Esophagus squamous epithelium (tissue), 5 donors: ENCODE measurements at regions not wholly inside any gene's neighbourhood (a gene's known extent, or its start where the extent isn't known, plus 50 kb on each side); places are given as distances from the start of the nearest gene placed in this dataset.
A peak's percentile ranks its signal among the peaks of the same experiment; 100 is the strongest.
"Not testable (repeated sequence)": the region's sequence is repeated elsewhere in the genome, so short reads cannot be mapped to it uniquely, and the experiment has no call there.

ENCODE experiments used
- DNase-seq: peaks from one replicate; lab custom pipeline; 2025; lab: John Stamatoyannopoulos, UW
- H3K27ac ChIP-seq, 4 donors: fragments of 200-600 bp; sonication (generic); one replicate each; pipeline ENCODE4 v1.5.1; 2016 to 2019; ENCODE audit warnings: mild to moderate bottlenecking in 1 of 4
- H3K27me3 ChIP-seq, 4 donors: fragments of 200-600 bp; sonication (generic); 1 replicate in 3 of 4; 2 replicates in 1 of 4; pipeline versions ENCODE4 v1.5.1 to v1.6.0; 2017 to 2021; ENCODE audit warnings: antibody characterized with exemption in 1 of 4
- H3K36me3 ChIP-seq, 3 donors: fragments of 200-600 bp; sonication (generic); one replicate each; pipeline ENCODE4 v1.5.1; 2016 to 2019
- H3K4me1 ChIP-seq, 3 donors: fragments of 200-600 bp; sonication (generic); one replicate each; pipeline ENCODE4 v1.5.1; 2017 to 2019
- H3K4me3 ChIP-seq, 4 donors: fragments of 200-600 bp; sonication (generic); 1 replicate in 3 of 4; 2 replicates in 1 of 4; pipeline ENCODE4 v1.5.1; 2016 to 2019; ENCODE audit warnings: mild to moderate bottlenecking in 2 of 4, moderate library complexity in 1 of 4
- H3K9me3 ChIP-seq, 3 donors: fragments of 200-600 bp; sonication (generic); one replicate each; pipeline ENCODE4 v1.5.1; 2016 to 2019
- POLR2A ChIP-seq, 4 donors: fragments of 450-650 bp; IDR thresholded peaks; one replicate each; pipeline ENCODE4 v1.6.1; 2017; ENCODE audit warnings: antibody characterized with exemption in 4 of 4, mild to moderate bottlenecking in 4 of 4, moderate library complexity in 3 of 4
- WGBS, 2 donors: methylation state at CpG; one replicate each; pipeline ENCODE4 v1.1.5; 2018; 5-methylcytosine and 5-hydroxymethylcytosine counted together
- intact Hi-C: fragments of 100-400 bp; cut with DNase I; formaldehyde crosslinking; loops from one replicate; pipeline ENCODE4 v1.15.0; 2022
- TF ChIP-seq, protein P1 (sequence below), 6 experiments: fragments of 450-650 bp in 4 of 6; fragments of 200-600 bp in 2 of 6; sonication (generic) in 2 of 6; IDR thresholded peaks; one replicate each; pipeline ENCODE4 v1.5.1; 2016 to 2019; ENCODE audit warnings: antibody characterized with exemption in 6 of 6, mild to moderate bottlenecking in 4 of 6, moderate library complexity in 4 of 6
- donor health status: DM: yes; HTN: yes; CAD: no.

DNA sequence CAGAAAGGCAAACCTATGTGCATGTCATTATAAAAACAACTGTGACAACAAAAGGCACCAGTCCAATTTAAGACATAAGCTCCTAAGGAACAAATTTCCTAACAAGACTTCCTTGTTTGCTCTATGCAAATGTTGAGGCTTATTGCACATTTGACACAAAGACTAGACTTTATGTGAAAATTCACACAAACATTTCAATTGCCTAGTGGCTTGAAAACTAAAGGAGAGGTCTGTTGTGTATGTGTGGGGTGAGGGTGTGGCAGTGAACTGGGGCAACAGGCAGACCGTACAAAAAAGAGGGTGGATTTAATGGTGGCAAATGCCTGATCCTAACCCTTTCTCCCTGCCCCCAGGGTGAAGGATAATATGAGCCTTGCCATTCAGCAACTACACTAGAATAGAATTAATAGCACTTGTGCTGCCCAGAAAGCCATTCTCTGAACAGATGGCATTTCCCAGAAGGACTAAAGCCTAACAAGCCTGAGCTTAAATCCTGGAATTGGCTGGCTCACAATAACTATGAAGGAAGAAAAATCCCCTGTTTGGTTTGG lies 73.9 kb downstream of the GLUL start:
- H3K36me3 ChIP-seq, result no peaks in the 10 kb centered on the region
- H3K27ac ChIP-seq, result peak overlapping the region; percentile 5 to 74 (median 34)
- peaks cover 12 to 46% (median 34%) of the 10 kb centered on the region in 3 donors for H3K4me1 ChIP-seq
- H3K9me3 ChIP-seq, result no peaks in the 10 kb centered on the region
- H3K4me3 ChIP-seq, result no peak overlapping the region
- H3K27me3 ChIP-seq, result no peaks in the 10 kb centered on the region
- TF ChIP-seq POLR2A (IDR thresholded peaks at IDR 0.05), result no peak
- TF ChIP-seq, protein P1, sequence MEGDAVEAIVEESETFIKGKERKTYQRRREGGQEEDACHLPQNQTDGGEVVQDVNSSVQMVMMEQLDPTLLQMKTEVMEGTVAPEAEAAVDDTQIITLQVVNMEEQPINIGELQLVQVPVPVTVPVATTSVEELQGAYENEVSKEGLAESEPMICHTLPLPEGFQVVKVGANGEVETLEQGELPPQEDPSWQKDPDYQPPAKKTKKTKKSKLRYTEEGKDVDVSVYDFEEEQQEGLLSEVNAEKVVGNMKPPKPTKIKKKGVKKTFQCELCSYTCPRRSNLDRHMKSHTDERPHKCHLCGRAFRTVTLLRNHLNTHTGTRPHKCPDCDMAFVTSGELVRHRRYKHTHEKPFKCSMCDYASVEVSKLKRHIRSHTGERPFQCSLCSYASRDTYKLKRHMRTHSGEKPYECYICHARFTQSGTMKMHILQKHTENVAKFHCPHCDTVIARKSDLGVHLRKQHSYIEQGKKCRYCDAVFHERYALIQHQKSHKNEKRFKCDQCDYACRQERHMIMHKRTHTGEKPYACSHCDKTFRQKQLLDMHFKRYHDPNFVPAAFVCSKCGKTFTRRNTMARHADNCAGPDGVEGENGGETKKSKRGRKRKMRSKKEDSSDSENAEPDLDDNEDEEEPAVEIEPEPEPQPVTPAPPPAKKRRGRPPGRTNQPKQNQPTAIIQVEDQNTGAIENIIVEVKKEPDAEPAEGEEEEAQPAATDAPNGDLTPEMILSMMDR (IDR thresholded peaks at IDR 0.05), result no peak
- intact Hi-C loops, result no loop called here
- WGBS, 2 donors, result 29 to 36% methylated on average over 1 of the region's 1 CpG
- DNase-seq, result no peak

DNA sequence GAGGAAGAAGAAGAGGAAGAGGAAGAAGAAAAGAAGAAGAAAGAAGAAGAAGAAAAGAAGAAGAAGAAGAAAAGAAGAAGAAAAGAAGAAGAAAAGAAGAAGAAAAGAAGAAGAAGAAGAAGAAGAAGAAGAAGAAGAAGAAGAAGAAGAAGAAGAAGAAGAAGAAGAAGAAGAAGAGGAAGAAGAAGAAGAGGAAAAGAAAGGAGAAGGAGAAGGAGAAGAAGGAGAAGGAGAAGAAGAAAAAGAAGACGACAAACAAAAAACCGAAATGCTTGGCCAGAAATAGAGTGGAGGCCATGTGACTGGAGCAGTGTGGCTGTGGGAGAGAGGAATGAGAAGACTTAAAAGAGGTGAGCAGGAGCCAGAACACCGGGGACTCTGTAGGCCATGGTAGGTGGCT lies 75.1 kb downstream of the GLUL start:
- DNase-seq, H3K4me3 ChIP-seq, intact Hi-C loops, H3K36me3 ChIP-seq, H3K27ac ChIP-seq, H3K9me3 ChIP-seq, H3K27me3 ChIP-seq: not testable (repeated sequence)
- WGBS, 2 donors, result 72 to 81% methylated on average over 3 of the region's 3 CpGs
- H3K4me1 ChIP-seq, result peaks cover 12 to 36% (median 28%) of the 10 kb centered on the region in 3 donors

- peak overlapping the region in 1 of 4 donors; percentile 10 for H3K27ac ChIP-seq
- intact Hi-C loops, result no loop called here
- TF ChIP-seq, protein P1 (IDR thresholded peaks at IDR 0.05), result no peak
- no peak for TF ChIP-seq POLR2A (IDR thresholded peaks at IDR 0.05)
- DNase-seq, result no peak
- no peak overlapping the region for H3K4me3 ChIP-seq
- H3K27me3 ChIP-seq, result no peaks in the 10 kb centered on the region
- 56 to 59% methylated on average over 5 of the region's 5 CpGs for WGBS, 2 donors
- peaks cover 12 to 31% (median 28%) of the 10 kb centered on the region in 3 donors for H3K4me1 ChIP-seq
- no peaks in the 10 kb centered on the region for H3K36me3 ChIP-seq
- no peaks in the 10 kb centered on the region for H3K9me3 ChIP-seq
Observed at GRCh38 chr1:182315167-182315556, 76.4 kb downstream of the GLUL start.

DNA sequence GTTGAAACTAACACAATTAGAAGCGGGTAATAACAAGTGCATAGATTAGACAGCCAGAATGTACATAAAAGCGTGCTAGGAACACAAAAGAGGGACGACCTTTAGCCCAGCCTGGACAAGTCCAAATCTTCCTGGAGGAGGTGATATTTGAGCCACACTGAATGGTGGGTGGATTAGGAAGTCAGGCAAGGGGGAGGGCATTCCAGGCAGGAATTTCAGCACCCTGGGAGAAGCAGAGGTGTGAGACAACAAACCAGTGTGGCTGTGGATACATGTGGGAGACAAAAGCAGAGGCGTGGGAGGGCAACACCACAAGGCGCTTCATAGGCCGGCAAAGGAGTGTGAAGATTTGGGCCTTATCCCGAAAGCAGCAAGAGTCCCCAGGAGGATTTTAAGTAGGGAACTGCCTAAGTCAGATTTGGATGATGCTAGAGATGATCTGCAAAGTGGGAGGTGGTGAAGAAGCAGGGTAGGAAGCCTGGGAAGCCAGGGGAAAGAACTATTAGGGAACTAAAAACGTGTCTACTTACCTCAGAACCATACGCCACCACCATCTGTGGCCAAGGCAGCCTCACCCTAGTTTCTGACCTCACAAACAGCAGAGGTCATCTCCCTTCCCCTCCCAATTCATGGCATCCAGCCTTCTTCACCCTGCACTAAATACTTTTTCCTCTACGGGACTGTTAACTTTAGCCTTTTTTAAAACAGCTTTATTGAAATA lies 81.8 kb downstream of the GLUL start:
- TF ChIP-seq, protein P1 (IDR thresholded peaks at IDR 0.05), result no peak
- TF ChIP-seq POLR2A (IDR thresholded peaks at IDR 0.05), result no peak

DNA sequence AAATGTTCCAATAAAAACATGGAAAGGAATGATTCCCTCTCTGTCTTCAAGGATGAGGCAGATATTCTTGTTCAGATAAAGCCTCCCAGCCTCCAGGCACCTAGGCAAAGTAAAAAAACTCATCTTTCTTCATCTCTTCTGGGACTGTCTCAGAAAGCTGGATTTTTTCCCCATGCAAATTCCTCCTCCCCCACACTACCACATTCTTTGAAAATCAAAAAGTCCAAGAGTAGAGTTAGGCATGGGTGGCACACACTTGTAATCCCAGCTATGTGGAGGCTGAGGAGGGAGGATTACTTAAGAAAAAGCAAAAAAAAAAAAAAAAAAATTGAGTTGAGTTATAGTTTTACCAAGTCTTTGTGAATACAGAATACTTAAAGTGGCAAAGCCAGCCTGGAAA lies 82.8 kb downstream of the GLUL start:
- intact Hi-C loops, result no loop called here

More for the DNA sequence above, 81.8 kb downstream of the GLUL start:
- no peak for DNase-seq
- intact Hi-C loops, result no loop called here
- 51% methylated on average over 10 of the region's 10 CpGs for WGBS, 2 donors
- Histone ChIP-seq H3K4me3 (no peak overlapping the region), H3K4me1 (peaks cover 0 to 11% (median 2%) of the 10 kb centered on the region in 3 donors), H3K27ac (no peak overlapping the region), H3K27me3 (no peaks in the 10 kb centered on the region), H3K36me3 (no peaks in the 10 kb centered on the region), H3K9me3 (no peaks in the 10 kb centered on the region)

GRCh38 chr1:182307486-182307885 lies 84.1 kb downstream of the GLUL start:
- H3K9me3 ChIP-seq, H3K27me3 ChIP-seq, H3K4me3 ChIP-seq, intact Hi-C loops, H3K36me3 ChIP-seq, DNase-seq, H3K27ac ChIP-seq: not testable (repeated sequence)
- peaks cover 5 to 29% (median 8%) of the 10 kb centered on the region in 3 donors for H3K4me1 ChIP-seq
- WGBS, 2 donors, result 95% methylated on average over 8 of the region's 8 CpGs

More for the DNA sequence above, 82.8 kb downstream of the GLUL start:
- Histone ChIP-seq H3K27ac (no peak overlapping the region), H3K27me3 (no peaks in the 10 kb centered on the region), H3K9me3 (no peaks in the 10 kb centered on the region), H3K36me3 (no peaks in the 10 kb centered on the region), H3K4me1 (peaks cover 5 to 20% (median 7%) of the 10 kb centered on the region in 3 donors), H3K4me3 (no peak overlapping the region)
- DNase-seq, result no peak
- TF ChIP-seq, protein P1 (IDR thresholded peaks at IDR 0.05), result no peak
- no peak for TF ChIP-seq POLR2A (IDR thresholded peaks at IDR 0.05)
